ENCODE measurements at regions not wholly inside any gene's neighbourhood (a gene's known extent, or its start where the extent isn't known, plus 50 kb on each side); places are given as distances from the start of the nearest gene placed in this dataset.

- no peak for TF ChIP-seq CTCF (conservative IDR thresholded peaks at IDR 0.05; ENCODE audit: low read depth, low read length)
- TF ChIP-seq EZH2 (IDR thresholded peaks at IDR 0.05; ENCODE audit: low read length, unreplicated experiment) = no peak
- no peak for TF ChIP-seq EZH2phosphoT487 (IDR thresholded peaks at IDR 0.05; ENCODE audit: borderline replicate concordance, low read length)
These were observed 76.3 kb upstream of the B3GAT2 start for GRCh38 chr6:71033171-71033570.
